Neural cell (in vitro differentiated cells): ENCODE measurements at regions not wholly inside any gene's neighbourhood (a gene's known extent, or its start where the extent isn't known, plus 50 kb on each side); places are given as distances from the start of the nearest gene placed in this dataset.

Source experiments
- H2AFZ ChIP-seq: fragments of 200-600, 300-800 bp; sonication (generic), shearing (Covaris generic); 2 replicates; pipeline ENCODE4 v1.6.0; 2014; ENCODE audit warnings: low read depth, mild to moderate bottlenecking, antibody characterized with exemption, low read length, moderate library complexity
- H3F3A ChIP-seq: fragments of 200-600 bp; shearing (Covaris generic); 2 replicates; pipeline ENCODE4 v1.6.1; 2016; ENCODE audit warnings: mild to moderate bottlenecking, moderate library complexity, mixed read lengths, antibody characterized with exemption, low read length; ENCODE audit not compliant: insufficient read depth, poor library complexity, severe bottlenecking
- H3K27ac ChIP-seq: fragments of 200-600, 300-800 bp; sonication (generic), shearing (Covaris generic); 2 replicates; pipeline ENCODE4 v1.5.1; 2014; ENCODE audit warnings: mild to moderate bottlenecking, low read length, moderate library complexity
- H3K27me3 ChIP-seq: fragments of 300-800, 200-600 bp; sonication (generic), shearing (Covaris generic); 2 replicates; pipeline ENCODE4 v1.6.0; 2014; ENCODE audit warnings: mild to moderate bottlenecking, low read depth, low read length, moderate library complexity; ENCODE audit not compliant: insufficient read depth
- H3K36me3 ChIP-seq: fragments of 300-800, 200-600 bp; sonication (generic), shearing (Covaris generic); 2 replicates; pipeline ENCODE4 v1.5.1; 2014; ENCODE audit warnings: mild to moderate bottlenecking, antibody characterized with exemption, low read length, moderate library complexity; ENCODE audit not compliant: insufficient read depth
- H3K4me2 ChIP-seq: fragments of 300-800, 200-600 bp; sonication (generic), shearing (Covaris generic); 2 replicates; pipeline ENCODE4 v1.6.0; 2014; ENCODE audit warnings: mild to moderate bottlenecking, low read length
- H3K4me3 ChIP-seq: fragments of 300-800, 200-600 bp; sonication (generic), shearing (Covaris generic); 2 replicates; pipeline ENCODE4 v1.5.1; 2014; ENCODE audit warnings: mild to moderate bottlenecking, low read length, moderate library complexity
- H3K79me2 ChIP-seq: fragments of 200-600 bp; shearing (Covaris generic); replicated peaks from 2 replicates; pipeline ENCODE4 v1.6.0; 2014; ENCODE audit warnings: mild to moderate bottlenecking, low read length, moderate library complexity; ENCODE audit not compliant: insufficient read depth
- H3K9ac ChIP-seq: fragments of 300-800, 200-600 bp; sonication (generic), shearing (Covaris generic); 2 replicates; pipeline ENCODE4 v1.6.1; 2016; ENCODE audit warnings: mild to moderate bottlenecking, low read length, mixed read lengths
- H3K9me2 ChIP-seq: fragments of 200-600 bp; shearing (Covaris generic); 2 replicates; pipeline ENCODE4 v1.6.1; 2016; ENCODE audit warnings: mild to moderate bottlenecking, low read length, mixed read lengths; ENCODE audit not compliant: insufficient read depth
- H3K9me3 ChIP-seq: fragments of 200-600, 300-800 bp; sonication (generic), shearing (Covaris generic); 2 replicates; pipeline ENCODE4 v1.6.1; 2016; ENCODE audit warnings: mild to moderate bottlenecking, mixed run types, low read length, moderate library complexity, mixed read lengths
- H4K20me1 ChIP-seq: fragments of 200-600 bp; shearing (Covaris generic); 2 replicates; pipeline ENCODE4 v1.6.1; 2016; ENCODE audit warnings: mild to moderate bottlenecking, mixed run types; ENCODE audit not compliant: insufficient read depth
- CTCF ChIP-seq: fragments of 450-650 bp; IDR thresholded peaks from 2 replicates; pipeline ENCODE4 v1.5.1; 2014; ENCODE audit warnings: antibody characterized with exemption, mild to moderate bottlenecking, moderate library complexity; ENCODE audit not compliant: poor library complexity, severe bottlenecking
- EP300 ChIP-seq: fragments of 450-650 bp; conservative IDR thresholded peaks from 2 replicates; pipeline ENCODE4 v1.6.1; 2014; ENCODE audit warnings: antibody characterized with exemption, mild to moderate bottlenecking, moderate library complexity; ENCODE audit not compliant: poor library complexity, severe bottlenecking
- EZH2 ChIP-seq: fragments of 200-600, 300-800 bp; shearing (Covaris generic), sonication (generic); IDR thresholded peaks from 2 replicates; pipeline ENCODE4 v1.6.1; 2014; ENCODE audit warnings: antibody characterized with exemption, low read length, borderline replicate concordance, mild to moderate bottlenecking; ENCODE audit not compliant: insufficient read depth, poor library complexity, severe bottlenecking
- MXI1 ChIP-seq: fragments of 450-650 bp; conservative IDR thresholded peaks from 2 replicates; pipeline ENCODE4 v1.6.1; 2014; ENCODE audit warnings: antibody characterized with exemption, mild to moderate bottlenecking; ENCODE audit not compliant: poor library complexity, severe bottlenecking
- POLR2AphosphoS5 ChIP-seq: IDR thresholded peaks from 2 replicates; pipeline ENCODE4 v1.6.1; 2012
- RAD21 ChIP-seq: fragments of 450-650 bp; conservative IDR thresholded peaks from 2 replicates; pipeline ENCODE4 v1.6.1; 2014; ENCODE audit warnings: antibody characterized with exemption, mild to moderate bottlenecking, moderate library complexity
- REST ChIP-seq: IDR thresholded peaks from 2 replicates; pipeline ENCODE4 v1.6.1; 2012; ENCODE audit warnings: borderline replicate concordance
- SMC3 ChIP-seq: fragments of 450-650 bp; conservative IDR thresholded peaks from 2 replicates; pipeline ENCODE4 v1.6.1; 2014; ENCODE audit warnings: antibody characterized with exemption, mild to moderate bottlenecking, moderate library complexity; ENCODE audit not compliant: poor library complexity
- TAF1 ChIP-seq: IDR thresholded peaks from 2 replicates; pipeline ENCODE4 v1.6.1; 2012; ENCODE audit warnings: low read depth

- Histone ChIP-seq H3K9me3 (no peaks in the 10 kb centered on the region), H3K9me2 (no peaks in the 10 kb centered on the region), H3K4me2 (no peak overlapping the region), H3K27ac (no peak overlapping the region), H3K36me3 (no peaks in the 10 kb centered on the region), H3K9ac (no peak overlapping the region), H2AFZ (no peak overlapping the region), H4K20me1 (no peaks in the 10 kb centered on the region), H3F3A (no peaks in the 10 kb centered on the region), H3K79me2 (no peaks in the 10 kb centered on the region), H3K4me3 (no peak overlapping the region), H3K27me3 (no peaks in the 10 kb centered on the region)
- TF ChIP-seq CTCF (no peak), EZH2 (no peak), SMC3 (no peak), RAD21 (no peak), EP300 (no peak), POLR2AphosphoS5 (no peak), MXI1 (no peak), TAF1 (no peak), REST (no peak)
Observed at GRCh38 chr18:24593401-24593800, 133.0 kb downstream of the HRH4 start.

- no peaks in the 10 kb centered on the region for H3K79me2 ChIP-seq
- TF ChIP-seq CTCF: no peak
- TF ChIP-seq MXI1: no peak
- no peak for TF ChIP-seq TAF1
- no peak for TF ChIP-seq RAD21
- no peak for TF ChIP-seq POLR2AphosphoS5
- no peak for TF ChIP-seq SMC3
- TF ChIP-seq EP300: no peak
- no peak for TF ChIP-seq REST
- TF ChIP-seq EZH2: no peak
Observed at GRCh38 chr18:24593886-24594285, 133.4 kb downstream of the HRH4 start.

More at GRCh38 chr18:24593886-24594285, 133.4 kb downstream of the HRH4 start:
- no peak overlapping the region for H3K27ac ChIP-seq
- no peaks in the 10 kb centered on the region for H3F3A ChIP-seq
- H3K9me3 ChIP-seq: no peaks in the 10 kb centered on the region
- H3K27me3 ChIP-seq: no peaks in the 10 kb centered on the region
- H4K20me1 ChIP-seq: no peaks in the 10 kb centered on the region
- no peak overlapping the region for H2AFZ ChIP-seq
- H3K4me3 ChIP-seq: no peak overlapping the region
- no peak overlapping the region for H3K4me2 ChIP-seq
- H3K36me3 ChIP-seq: no peaks in the 10 kb centered on the region
- no peak overlapping the region for H3K9ac ChIP-seq
- no peaks in the 10 kb centered on the region for H3K9me2 ChIP-seq
